Upper lobe of left lung (tissue), 6 donors: ENCODE measurements at regions not wholly inside any gene's neighbourhood (a gene's known extent, or its start where the extent isn't known, plus 50 kb on each side); places are given as distances from the start of the nearest gene placed in this dataset.

Experiments used
- ATAC-seq, 2 donors: fragments of 200-7000 bp; cut with Tn5 transposase; one replicate each; pipeline ENCODE4 v1.9.1; 2022; ENCODE audit warnings: mild to moderate bottlenecking in 2 of 2, moderate library complexity in 2 of 2; ENCODE audit not compliant: low FRiP score in 2 of 2
- DNase-seq, 2 donors: peaks; one replicate each; pipeline ENCODE4 v3.0.0-alpha.2; 2019 to 2020
- H3K27ac ChIP-seq, 4 donors: fragments of 200-600 bp; sonication (generic); one replicate each; pipeline ENCODE4 v1.5.1; 2016 to 2019
- H3K27me3 ChIP-seq, 4 donors: fragments of 200-600 bp; sonication (generic); one replicate each; pipeline ENCODE4 v1.5.1; 2017 to 2019
- H3K36me3 ChIP-seq, 4 donors: fragments of 200-600 bp; sonication (generic); one replicate each; pipeline ENCODE4 v1.5.1; 2016 to 2019
- H3K4me1 ChIP-seq, 4 donors: fragments of 200-600 bp; sonication (generic); one replicate each; pipeline ENCODE4 v1.5.1; 2018 to 2019
- H3K4me3 ChIP-seq, 4 donors: fragments of 200-600 bp; sonication (generic); one replicate each; pipeline ENCODE4 v1.5.1; 2017 to 2019; ENCODE audit warnings: mild to moderate bottlenecking in 2 of 4, moderate library complexity in 1 of 4
- H3K9me3 ChIP-seq, 4 donors: fragments of 200-600 bp; sonication (generic); one replicate each; pipeline ENCODE4 v1.5.1; 2018 to 2019
- CTCF ChIP-seq, 6 experiments: fragments of 450-650 bp in 4 of 6; fragments of 200-600 bp in 2 of 6; sonication (generic) in 2 of 6; IDR thresholded peaks; one replicate each; pipeline ENCODE4 v1.5.1; 2016 to 2019; ENCODE audit warnings: antibody characterized with exemption in 6 of 6
- EP300 ChIP-seq, 4 donors: sonication (generic); formaldehyde crosslinking; IDR thresholded peaks; one replicate each; pipeline ENCODE4 v1.5.1; 2017; ENCODE audit warnings: antibody characterized with exemption in 4 of 4, control low read depth in 2 of 4
- POLR2A ChIP-seq, 4 donors: fragments of 450-650 bp; IDR thresholded peaks; one replicate each; pipeline ENCODE4 v1.5.1; 2016 to 2017; ENCODE audit warnings: antibody characterized with exemption in 4 of 4, mild to moderate bottlenecking in 2 of 4
- POLR2AphosphoS5 ChIP-seq, 2 donors: sonication (generic); formaldehyde crosslinking; IDR thresholded peaks; one replicate each; pipeline ENCODE4 v1.5.1; 2017; ENCODE audit warnings: antibody characterized with exemption in 2 of 2
- WGBS, 2 donors: methylation state at CpG; one replicate each; pipeline ENCODE4 v1.1.5; 2017 to 2018; 5-methylcytosine and 5-hydroxymethylcytosine counted together
- donor health status: DM: no; HTN: no; CAD: no; lungs with moderate emphysema.
- donor health status: DM: no; HTN: yes; CAD: no; lungs with severe emphysema.

DNA sequence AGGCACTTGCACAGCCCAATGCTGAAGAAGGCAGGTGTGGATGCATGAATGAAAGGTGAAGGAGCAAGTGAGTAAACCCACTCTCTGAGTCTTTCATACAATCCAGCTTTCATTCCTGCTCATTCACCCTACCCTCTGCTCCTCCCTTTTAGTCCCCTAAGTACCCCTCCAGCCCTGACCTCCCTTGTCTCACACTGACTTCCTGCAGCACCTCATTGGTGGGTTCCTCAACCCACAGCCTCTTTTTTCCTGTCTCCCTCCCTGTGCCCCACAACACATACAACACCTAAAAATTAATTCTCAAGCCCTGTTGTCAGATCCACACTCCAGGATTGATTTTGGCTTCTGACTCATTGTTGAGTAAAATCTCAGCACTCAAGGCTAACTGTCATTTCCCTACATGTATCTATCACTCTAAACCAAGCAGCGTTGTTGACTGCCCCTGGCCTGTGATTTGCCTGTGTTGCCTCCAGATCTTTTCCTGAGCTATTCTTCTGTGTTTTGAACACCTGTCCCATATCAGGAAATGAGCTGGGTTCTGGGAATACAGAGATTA, 177.3 kb upstream of the SERP2 start:
- H3K4me1 ChIP-seq = peaks cover 5 to 31% (median 11%) of the 10 kb centered on the region in 4 donors
- no peak overlapping the region for H3K27ac ChIP-seq
- no peak for ATAC-seq
- no peak overlapping the region for H3K4me3 ChIP-seq
- no peaks in the 10 kb centered on the region for H3K9me3 ChIP-seq
- TF ChIP-seq CTCF (IDR thresholded peaks at IDR 0.05) (no peak), POLR2AphosphoS5 (IDR thresholded peaks at IDR 0.05) (no peak), POLR2A (IDR thresholded peaks at IDR 0.05) (no peak), EP300 (IDR thresholded peaks at IDR 0.05) (no peak)
- no peaks in the 10 kb centered on the region for H3K36me3 ChIP-seq
- no peak for DNase-seq
- no peaks in the 10 kb centered on the region for H3K27me3 ChIP-seq
- WGBS, 2 donors = 70 to 89% methylated on average over 1 of the region's 1 CpG

DNA sequence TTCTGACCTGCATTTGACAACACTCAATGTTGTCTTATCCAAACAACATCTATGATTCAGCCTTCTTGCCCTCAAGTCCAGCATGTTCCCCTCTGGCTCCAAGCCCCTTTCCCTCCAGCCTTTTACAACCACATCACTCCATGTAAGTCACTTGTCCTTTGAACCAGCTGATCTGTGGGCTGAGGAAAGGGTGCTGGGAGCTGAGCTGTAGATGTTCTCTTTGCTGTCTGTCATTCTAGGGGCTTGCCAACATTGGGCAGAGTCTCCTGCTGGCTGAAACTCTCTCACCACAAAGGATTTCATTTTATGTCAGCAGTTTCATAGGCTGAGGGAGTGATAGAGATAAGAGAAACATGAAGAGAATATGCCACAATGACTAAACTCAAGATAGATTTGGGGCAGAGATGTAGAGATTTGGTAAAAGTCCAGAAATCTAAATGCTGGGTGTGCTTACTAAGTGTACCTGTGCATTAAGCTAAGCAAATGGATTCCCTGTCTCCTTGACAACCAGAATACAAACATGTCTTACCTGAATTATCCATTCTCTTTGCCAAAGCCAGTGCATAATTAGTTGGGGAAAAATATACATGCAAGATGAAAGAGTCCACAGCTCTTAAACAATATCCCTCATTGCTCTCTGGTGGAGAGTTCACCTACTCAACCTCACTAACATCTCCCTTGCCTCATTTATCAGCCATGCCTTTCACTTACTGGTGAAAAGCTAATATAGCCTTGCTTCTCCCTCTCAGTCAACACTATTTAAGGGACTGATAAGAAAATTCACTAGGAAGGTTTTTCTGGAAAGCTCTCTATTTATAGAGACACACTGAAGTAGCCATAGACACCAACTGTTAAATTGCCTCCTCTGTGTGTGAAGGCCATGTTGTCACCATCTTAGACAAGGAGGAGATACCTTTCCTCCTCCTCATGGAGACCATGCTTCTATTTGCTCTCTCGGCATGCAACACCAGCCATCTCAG, 175.5 kb upstream of the SERP2 start:
- TF ChIP-seq EP300 (IDR thresholded peaks at IDR 0.05) (no peak), POLR2AphosphoS5 (IDR thresholded peaks at IDR 0.05) (peak; percentile 25 to 30)
- peak overlapping the region in 2 of 4 donors; percentile 36 to 67 for H3K27ac ChIP-seq

GRCh38 chr13:44198826-44199225, 174.8 kb upstream of the SERP2 start:
- TF ChIP-seq POLR2AphosphoS5 (IDR thresholded peaks at IDR 0.05) = no peak
- H3K27me3 ChIP-seq = no peaks in the 10 kb centered on the region
- 75 to 92% methylated on average over 3 of the region's 3 CpGs for WGBS, 2 donors
- no peaks in the 10 kb centered on the region for H3K36me3 ChIP-seq
- peaks cover 5 to 27% (median 10%) of the 10 kb centered on the region in 4 donors for H3K4me1 ChIP-seq
- H3K27ac ChIP-seq = peak overlapping the region in 2 of 4 donors; percentile 36 to 67
- ATAC-seq (peak in 1 of 2 donors; percentile 66), DNase-seq (no peak)
- no peaks in the 10 kb centered on the region for H3K9me3 ChIP-seq
- H3K4me3 ChIP-seq = no peak overlapping the region

More for the DNA sequence above, 175.5 kb upstream of the SERP2 start:
- Histone ChIP-seq H3K9me3 (no peaks in the 10 kb centered on the region), H3K4me3 (no peak overlapping the region), H3K36me3 (no peaks in the 10 kb centered on the region), H3K4me1 (peaks cover 5 to 27% (median 10%) of the 10 kb centered on the region in 4 donors), H3K27me3 (no peaks in the 10 kb centered on the region)
- ATAC-seq = no peak
- DNase-seq = no peak
- WGBS, 2 donors = 88% methylated on average over 1 of the region's 1 CpG; no CpG with 5 or more reads in 1 of the 2 donors

DNA sequence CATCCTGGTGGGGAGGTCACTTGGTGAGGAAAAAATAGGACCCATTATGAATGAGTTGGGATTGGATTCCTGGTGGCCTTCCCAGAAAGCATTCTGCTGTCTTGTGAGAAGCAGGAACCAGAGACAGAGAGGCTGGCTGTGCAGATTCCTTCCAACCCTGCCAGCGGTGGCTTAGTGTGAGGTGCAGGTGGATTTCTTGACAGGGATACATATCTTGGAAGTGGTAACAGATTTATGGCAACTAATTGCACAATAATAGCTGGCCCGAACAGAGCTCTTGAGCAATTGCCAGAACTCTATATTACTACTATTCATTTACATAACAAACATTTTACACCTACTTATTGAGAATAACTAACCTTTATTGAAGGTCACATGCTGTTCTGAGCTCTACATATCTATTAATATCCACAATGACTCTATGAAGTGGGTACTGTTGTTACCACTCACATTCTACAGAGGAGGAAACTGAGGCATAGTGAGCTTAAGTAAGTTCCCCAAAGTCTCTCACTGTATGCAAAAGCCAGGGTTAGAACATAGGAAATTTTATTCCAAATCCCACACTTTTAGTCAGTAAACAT, 173.9 kb upstream of the SERP2 start:
- DNase-seq (peak in 1 of 2 donors; percentile 52), ATAC-seq (peak in 1 of 2 donors; percentile 23)
- H3K27ac ChIP-seq = peak overlapping the region in 1 of 4 donors; percentile 67
- H3K36me3 ChIP-seq = no peaks in the 10 kb centered on the region
- H3K4me1 ChIP-seq = peaks cover 5 to 27% (median 10%) of the 10 kb centered on the region in 4 donors
- no peaks in the 10 kb centered on the region for H3K27me3 ChIP-seq
- TF ChIP-seq CTCF (IDR thresholded peaks at IDR 0.05) (no peak), EP300 (IDR thresholded peaks at IDR 0.05) (peak in 1 of 4 donors; percentile 36), POLR2AphosphoS5 (IDR thresholded peaks at IDR 0.05) (peak; percentile 22 to 63), POLR2A (IDR thresholded peaks at IDR 0.05) (no peak)
- no peak overlapping the region for H3K4me3 ChIP-seq
- H3K9me3 ChIP-seq = no peaks in the 10 kb centered on the region
- WGBS, 2 donors = 38 to 60% methylated on average over 2 of the region's 2 CpGs

GRCh38 chr13:44206434-44206833, 167.2 kb upstream of the SERP2 start:
- H3K27me3 ChIP-seq = no peaks in the 10 kb centered on the region
- TF ChIP-seq EP300 (IDR thresholded peaks at IDR 0.05) (no peak), POLR2A (IDR thresholded peaks at IDR 0.05) (no peak), CTCF (IDR thresholded peaks at IDR 0.05) (no peak), POLR2AphosphoS5 (IDR thresholded peaks at IDR 0.05) (no peak)
- DNase-seq = no peak
- no peak overlapping the region for H3K4me3 ChIP-seq
- no peak for ATAC-seq
- no peak overlapping the region for H3K27ac ChIP-seq
- H3K4me1 ChIP-seq = peaks cover 0 to 5% (median 0%) of the 10 kb centered on the region in 4 donors
- H3K36me3 ChIP-seq = no peaks in the 10 kb centered on the region
- H3K9me3 ChIP-seq = no peaks in the 10 kb centered on the region
- 76 to 79% methylated on average over 3 of the region's 3 CpGs for WGBS, 2 donors
